ENCODE measurements at regions not wholly inside any gene's neighbourhood (a gene's known extent, or its start where the extent isn't known, plus 50 kb on each side); places are given as distances from the start of the nearest gene placed in this dataset.

- no peak for ATAC-seq
Observed at GRCh38 chr10:56586461-56586891, 225.4 kb upstream of the ZWINT start.

GRCh38 chr10:56585447-56586171 lies 224.6 kb upstream of the ZWINT start:
- TF ChIP-seq CSDC2 (CRISPR knock-in tag; IDR thresholded peaks at IDR 0.05) (no peak), ARNTL (CRISPR knock-in tag; IDR thresholded peaks at IDR 0.05; ENCODE audit: borderline replicate concordance, low read depth) (no peak), ZC3H10 (CRISPR knock-in tag; IDR thresholded peaks at IDR 0.05) (no peak)
- no peak for ATAC-seq

More at GRCh38 chr10:56586461-56586891, 225.4 kb upstream of the ZWINT start:
- no peak for TF ChIP-seq PPARA (CRISPR knock-in tag; IDR thresholded peaks at IDR 0.05; ENCODE audit: borderline replicate concordance)
- no peak for TF ChIP-seq ZNF565 (CRISPR knock-in tag; conservative IDR thresholded peaks at IDR 0.05; ENCODE audit: low read depth)
- no peak for TF ChIP-seq OSR1 (CRISPR knock-in tag; IDR thresholded peaks at IDR 0.05)
- TF ChIP-seq ISL1 (CRISPR knock-in tag; IDR thresholded peaks at IDR 0.05): no peak
- TF ChIP-seq PATZ1 (CRISPR knock-in tag; IDR thresholded peaks at IDR 0.05; ENCODE audit: borderline replicate concordance): no peak
- TF ChIP-seq TOX (CRISPR knock-in tag; IDR thresholded peaks at IDR 0.05; ENCODE audit: borderline replicate concordance): no peak
- no peak for TF ChIP-seq SNAI2 (CRISPR knock-in tag; IDR thresholded peaks at IDR 0.05)
- TF ChIP-seq RARB (CRISPR knock-in tag; IDR thresholded peaks at IDR 0.05): no peak
- no peak for TF ChIP-seq GLIS3 (CRISPR knock-in tag; IDR thresholded peaks at IDR 0.05)
- no peak for TF ChIP-seq TSHZ2 (CRISPR knock-in tag; IDR thresholded peaks at IDR 0.05)
- TF ChIP-seq ESRRG (CRISPR knock-in tag; IDR thresholded peaks at IDR 0.05): no peak
- no peak for TF ChIP-seq ZNF8 (CRISPR knock-in tag; IDR thresholded peaks at IDR 0.05)

GRCh38 chr10:56583316-56583715 lies 222.3 kb upstream of the ZWINT start:
- no peak for ATAC-seq
- TF ChIP-seq ZC3H10 (CRISPR knock-in tag; IDR thresholded peaks at IDR 0.05) (no peak), PATZ1 (CRISPR knock-in tag; IDR thresholded peaks at IDR 0.05; ENCODE audit: borderline replicate concordance) (no peak)

- ATAC-seq: no peak
- TF ChIP-seq PPARA (CRISPR knock-in tag; IDR thresholded peaks at IDR 0.05; ENCODE audit: borderline replicate concordance): no peak
- no peak for TF ChIP-seq ZC3H10 (CRISPR knock-in tag; IDR thresholded peaks at IDR 0.05)
- no peak for TF ChIP-seq TCF4 (CRISPR knock-in tag; IDR thresholded peaks at IDR 0.05; ENCODE audit: borderline replicate concordance)
- no peak for TF ChIP-seq ESRRG (CRISPR knock-in tag; IDR thresholded peaks at IDR 0.05)
- no peak for TF ChIP-seq ISL1 (CRISPR knock-in tag; IDR thresholded peaks at IDR 0.05)
- no peak for TF ChIP-seq ZNF8 (CRISPR knock-in tag; IDR thresholded peaks at IDR 0.05)
- no peak for TF ChIP-seq SNAI2 (CRISPR knock-in tag; IDR thresholded peaks at IDR 0.05)
- no peak for TF ChIP-seq TOX (CRISPR knock-in tag; IDR thresholded peaks at IDR 0.05; ENCODE audit: borderline replicate concordance)
- no peak for TF ChIP-seq ARNTL (CRISPR knock-in tag; IDR thresholded peaks at IDR 0.05; ENCODE audit: borderline replicate concordance, low read depth)
- TF ChIP-seq BACH2 (CRISPR knock-in tag; IDR thresholded peaks at IDR 0.05; ENCODE audit: borderline replicate concordance): no peak
- TF ChIP-seq ZNF70 (CRISPR knock-in tag; IDR thresholded peaks at IDR 0.05): no peak
- TF ChIP-seq POU6F1 (CRISPR knock-in tag; IDR thresholded peaks at IDR 0.05; ENCODE audit: borderline replicate concordance, low read depth): no peak
- TF ChIP-seq ZFP30 (CRISPR knock-in tag; IDR thresholded peaks at IDR 0.05): no peak
- no peak for TF ChIP-seq OSR1 (CRISPR knock-in tag; IDR thresholded peaks at IDR 0.05)
- TF ChIP-seq ZFP3 (CRISPR knock-in tag; IDR thresholded peaks at IDR 0.05): no peak
- TF ChIP-seq PATZ1 (CRISPR knock-in tag; IDR thresholded peaks at IDR 0.05; ENCODE audit: borderline replicate concordance): no peak
- no peak for TF ChIP-seq CSRNP3 (CRISPR knock-in tag; IDR thresholded peaks at IDR 0.05)
- TF ChIP-seq CSDC2 (CRISPR knock-in tag; IDR thresholded peaks at IDR 0.05): no peak
Observed at GRCh38 chr10:56567580-56567979, 206.5 kb upstream of the ZWINT start.
